Liver (tissue), 8 donors: ENCODE measurements at regions not wholly inside any gene's neighbourhood (a gene's known extent, or its start where the extent isn't known, plus 50 kb on each side); places are given as distances from the start of the nearest gene placed in this dataset.

ENCODE experiments used
- DNase-seq: peaks from one replicate; pipeline ENCODE4 v3.0.0-alpha.2; 2017; ENCODE audit warnings: low spot score
- H3K27ac ChIP-seq, 2 donors: one replicate each; pipeline ENCODE4 v1.7.0; 2013; ENCODE audit warnings: inconsistent platforms in 2 of 2, low read length in 2 of 2, control low read depth in 1 of 2, low read depth in 1 of 2, mild to moderate bottlenecking in 1 of 2
- H3K27me3 ChIP-seq, 4 donors: one replicate each; pipeline versions ENCODE4 v1.6.1 to v1.7.0; 2013; ENCODE audit warnings: low read length in 3 of 4, inconsistent platforms in 1 of 4, mild to moderate bottlenecking in 1 of 4, moderate library complexity in 1 of 4; ENCODE audit not compliant: control insufficient read depth in 4 of 4, insufficient read depth in 4 of 4
- H3K36me3 ChIP-seq, 4 donors: one replicate each; pipeline versions ENCODE4 v1.6.1 to v1.7.0; 2013; ENCODE audit warnings: low read length in 3 of 4, mild to moderate bottlenecking in 3 of 4, low read depth in 1 of 4, moderate library complexity in 1 of 4; ENCODE audit not compliant: control insufficient read depth in 4 of 4, insufficient read depth in 3 of 4
- H3K4me1 ChIP-seq, 4 donors: one replicate each; pipeline versions ENCODE4 v1.6.1 to v1.7.0; 2013; ENCODE audit warnings: low read length in 3 of 4, mild to moderate bottlenecking in 3 of 4, moderate library complexity in 1 of 4; ENCODE audit not compliant: control insufficient read depth in 4 of 4, insufficient read depth in 4 of 4
- H3K4me3 ChIP-seq, 3 donors: one replicate each; pipeline versions ENCODE4 v1.6.1 to v1.7.0; 2013; ENCODE audit warnings: low read length in 3 of 3, control low read depth in 1 of 3, low read depth in 1 of 3, mild to moderate bottlenecking in 1 of 3
- H3K9ac ChIP-seq, 2 donors: one replicate each; pipeline ENCODE4 v1.7.0; 2013; ENCODE audit warnings: low read length in 2 of 2, mild to moderate bottlenecking in 2 of 2, moderate library complexity in 2 of 2, control low read depth in 1 of 2, low read depth in 1 of 2
- H3K9me3 ChIP-seq, 4 donors: one replicate each; pipeline versions ENCODE4 v1.6.1 to v1.7.0; 2013; ENCODE audit warnings: low read length in 3 of 4; ENCODE audit not compliant: control insufficient read depth in 4 of 4
- EGR1 ChIP-seq, 2 donors: IDR thresholded peaks; 2 replicates each; pipeline ENCODE4 v1.6.1; 2016 to 2018; ENCODE audit warnings: antibody characterized with exemption in 2 of 2, low read depth in 2 of 2
- FOXA1 ChIP-seq: IDR thresholded peaks from 2 replicates; pipeline ENCODE4 v1.6.1; 2016; ENCODE audit warnings: antibody characterized with exemption
- FOXA2 ChIP-seq: IDR thresholded peaks from 2 replicates; pipeline ENCODE4 v1.6.1; 2016; ENCODE audit warnings: antibody characterized with exemption
- GABPA ChIP-seq, 2 donors: IDR thresholded peaks in 1 of 2; conservative IDR thresholded peaks in 1 of 2; 2 replicates each; pipeline ENCODE4 v1.6.1; 2016; ENCODE audit warnings: antibody characterized with exemption in 2 of 2, mild to moderate bottlenecking in 1 of 2, moderate library complexity in 1 of 2
- HNF4A ChIP-seq, 2 donors: conservative IDR thresholded peaks; 2 replicates each; pipeline ENCODE4 v1.6.1; 2016; ENCODE audit warnings: antibody characterized with exemption in 2 of 2, mild to moderate bottlenecking in 2 of 2
- HNF4G ChIP-seq: IDR thresholded peaks from 2 replicates; pipeline ENCODE4 v1.6.1; 2016; ENCODE audit warnings: antibody characterized with exemption
- JUND ChIP-seq, 2 donors: IDR thresholded peaks; 2 replicates each; pipeline ENCODE4 v1.6.1; 2016; ENCODE audit warnings: antibody characterized with exemption in 2 of 2
- MAX ChIP-seq: IDR thresholded peaks from 2 replicates; pipeline ENCODE4 v1.6.1; 2016; ENCODE audit warnings: antibody characterized with exemption
- NR2F2 ChIP-seq: IDR thresholded peaks from 2 replicates; pipeline ENCODE4 v1.6.1; 2016; ENCODE audit warnings: antibody characterized with exemption
- RAD21 ChIP-seq, 2 donors: IDR thresholded peaks; 2 replicates each; pipeline ENCODE4 v1.6.1; 2016; ENCODE audit warnings: antibody characterized with exemption in 2 of 2, mild to moderate bottlenecking in 2 of 2
- REST ChIP-seq: IDR thresholded peaks from 2 replicates; pipeline ENCODE4 v1.6.1; 2016; ENCODE audit warnings: antibody characterized with exemption, mild to moderate bottlenecking
- RXRA ChIP-seq, 2 donors: IDR thresholded peaks; 2 replicates each; pipeline ENCODE4 v1.6.1; 2017 to 2018; ENCODE audit warnings: antibody characterized with exemption in 2 of 2, mild to moderate bottlenecking in 1 of 2
- SP1 ChIP-seq: IDR thresholded peaks from 2 replicates; pipeline ENCODE4 v1.6.1; 2018; ENCODE audit warnings: antibody characterized with exemption, mild to moderate bottlenecking
- TAF1 ChIP-seq: conservative IDR thresholded peaks from 2 replicates; pipeline ENCODE4 v1.6.1; 2016; ENCODE audit warnings: antibody characterized with exemption, mild to moderate bottlenecking
- YY1 ChIP-seq: IDR thresholded peaks from 2 replicates; pipeline ENCODE4 v1.6.1; 2016; ENCODE audit warnings: antibody characterized with exemption, mild to moderate bottlenecking
- ZBTB33 ChIP-seq: IDR thresholded peaks from 2 replicates; pipeline ENCODE4 v1.6.1; 2016; ENCODE audit warnings: antibody characterized with exemption
- whole genome bisulfite sequencing: extraction: QIAGEN DNeasy Blood & Tissue Kit; methylation state at CpG from one replicate; pipeline ENCODE4 v1.1.7; 2013; 5-methylcytosine and 5-hydroxymethylcytosine counted together
- TF ChIP-seq, protein P1 (sequence below): fragments of 150-350 bp; IDR thresholded peaks from 2 replicates; pipeline ENCODE4 v1.5.1; 2017; ENCODE audit warnings: improper control_type of control experiment, low read depth, low read length; ENCODE audit not compliant: missing input control
- TF ChIP-seq, protein P2 (sequence below): IDR thresholded peaks from 2 replicates; pipeline ENCODE4 v1.6.1; 2016; ENCODE audit warnings: antibody characterized with exemption
- donor health status: healthy.
- donor health status: healthy.
- donor health status: healthy.
- donor health status: healthy.
- donor health status: healthy.

DNA sequence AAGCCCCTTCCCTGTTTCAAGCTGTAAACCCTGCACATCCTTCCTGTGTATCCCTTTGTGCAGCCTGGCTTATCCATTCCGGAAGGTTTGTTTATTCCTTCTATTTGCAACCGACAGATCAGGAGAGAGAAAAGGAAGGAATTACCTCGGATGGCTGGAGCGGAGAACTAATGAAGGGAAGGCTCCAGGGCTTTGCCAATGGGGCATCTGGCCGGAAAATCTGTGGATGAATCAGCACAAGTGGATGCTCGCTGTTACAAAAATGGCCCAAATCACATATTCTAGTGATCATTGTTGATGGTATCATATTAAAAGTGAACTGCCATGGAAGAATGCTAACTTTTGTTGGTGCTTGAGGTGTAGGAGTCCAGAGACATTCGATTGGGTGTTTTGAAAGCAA is 97.1 kb downstream of the AQP4 start (continued):
- TF ChIP-seq, protein P1, sequence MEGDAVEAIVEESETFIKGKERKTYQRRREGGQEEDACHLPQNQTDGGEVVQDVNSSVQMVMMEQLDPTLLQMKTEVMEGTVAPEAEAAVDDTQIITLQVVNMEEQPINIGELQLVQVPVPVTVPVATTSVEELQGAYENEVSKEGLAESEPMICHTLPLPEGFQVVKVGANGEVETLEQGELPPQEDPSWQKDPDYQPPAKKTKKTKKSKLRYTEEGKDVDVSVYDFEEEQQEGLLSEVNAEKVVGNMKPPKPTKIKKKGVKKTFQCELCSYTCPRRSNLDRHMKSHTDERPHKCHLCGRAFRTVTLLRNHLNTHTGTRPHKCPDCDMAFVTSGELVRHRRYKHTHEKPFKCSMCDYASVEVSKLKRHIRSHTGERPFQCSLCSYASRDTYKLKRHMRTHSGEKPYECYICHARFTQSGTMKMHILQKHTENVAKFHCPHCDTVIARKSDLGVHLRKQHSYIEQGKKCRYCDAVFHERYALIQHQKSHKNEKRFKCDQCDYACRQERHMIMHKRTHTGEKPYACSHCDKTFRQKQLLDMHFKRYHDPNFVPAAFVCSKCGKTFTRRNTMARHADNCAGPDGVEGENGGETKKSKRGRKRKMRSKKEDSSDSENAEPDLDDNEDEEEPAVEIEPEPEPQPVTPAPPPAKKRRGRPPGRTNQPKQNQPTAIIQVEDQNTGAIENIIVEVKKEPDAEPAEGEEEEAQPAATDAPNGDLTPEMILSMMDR = no peak
- no peak for TF ChIP-seq JUND (IDR thresholded peaks at IDR 0.05)

DNA sequence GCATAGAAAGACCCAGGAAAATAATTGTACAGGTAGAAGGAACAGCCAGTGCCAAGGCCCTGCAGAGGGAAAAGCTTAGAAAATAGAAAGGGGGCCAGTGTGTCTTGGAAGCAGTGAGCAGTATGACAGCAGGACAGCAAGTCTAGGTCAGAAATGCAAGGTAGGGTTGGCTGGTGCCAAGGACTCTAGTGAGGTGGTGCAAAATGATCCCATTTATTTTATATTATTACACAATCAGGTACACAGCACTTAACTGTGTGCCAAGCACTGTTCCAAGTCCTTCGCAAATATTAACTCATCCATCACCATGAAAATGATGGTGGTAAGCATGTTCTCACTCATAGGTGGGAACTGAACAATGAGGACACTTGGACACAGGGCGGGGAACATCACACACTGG is 100.0 kb downstream of the AQP4 start:
- peak; percentile 17 for TF ChIP-seq SP1
- TF ChIP-seq MAX = peak; percentile 58
- peak; percentile 16 for TF ChIP-seq ZBTB33
- TF ChIP-seq JUND (IDR thresholded peaks at IDR 0.05) = peak in 1 of 2 donors; percentile 45
- TF ChIP-seq, protein P1 = no peak
- no peak for TF ChIP-seq HNF4G
- TF ChIP-seq, protein P2, sequence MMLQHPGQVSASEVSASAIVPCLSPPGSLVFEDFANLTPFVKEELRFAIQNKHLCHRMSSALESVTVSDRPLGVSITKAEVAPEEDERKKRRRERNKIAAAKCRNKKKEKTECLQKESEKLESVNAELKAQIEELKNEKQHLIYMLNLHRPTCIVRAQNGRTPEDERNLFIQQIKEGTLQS = no peak
- TF ChIP-seq HNF4A (conservative IDR thresholded peaks at IDR 0.05) = peak; percentile 47 to 70
- TF ChIP-seq RAD21 (IDR thresholded peaks at IDR 0.05) = peak in 1 of 2 donors; percentile 31
- peak; percentile 60 for TF ChIP-seq YY1
- TF ChIP-seq FOXA2 = no peak
- TF ChIP-seq FOXA1 = peak; percentile 49
- TF ChIP-seq REST = no peak
- no peak for TF ChIP-seq TAF1
- no peak for TF ChIP-seq NR2F2
- TF ChIP-seq RXRA (IDR thresholded peaks at IDR 0.05) = peak in 1 of 2 donors; percentile 63
- TF ChIP-seq EGR1 (IDR thresholded peaks at IDR 0.05; ENCODE audit: low read depth in 2 of 2) = peak in 1 of 2 donors; percentile 22
- TF ChIP-seq GABPA (IDR thresholded peaks at IDR 0.05 in 1 of 2, conservative IDR thresholded peaks at IDR 0.05 in 1 of 2) = no peak
- no peak for DNase-seq
- no peaks in the 10 kb centered on the region for H3K27me3 ChIP-seq

More for the DNA sequence above, 100.0 kb downstream of the AQP4 start:
- WGBS = 56% methylated on average over 2 of the region's 2 CpGs
- Histone ChIP-seq H3K9me3 (no peaks in the 10 kb centered on the region), H3K9ac (no peak overlapping the region), H3K27ac (no peak overlapping the region), H3K4me3 (no peak overlapping the region), H3K36me3 (no peaks in the 10 kb centered on the region), H3K4me1 (peaks cover 14 to 22% (median 19%) of the 10 kb centered on the region in 4 donors)
